ENCODE measurements at regions not wholly inside any gene's neighbourhood (a gene's known extent, or its start where the extent isn't known, plus 50 kb on each side); places are given as distances from the start of the nearest gene placed in this dataset.

DNA sequence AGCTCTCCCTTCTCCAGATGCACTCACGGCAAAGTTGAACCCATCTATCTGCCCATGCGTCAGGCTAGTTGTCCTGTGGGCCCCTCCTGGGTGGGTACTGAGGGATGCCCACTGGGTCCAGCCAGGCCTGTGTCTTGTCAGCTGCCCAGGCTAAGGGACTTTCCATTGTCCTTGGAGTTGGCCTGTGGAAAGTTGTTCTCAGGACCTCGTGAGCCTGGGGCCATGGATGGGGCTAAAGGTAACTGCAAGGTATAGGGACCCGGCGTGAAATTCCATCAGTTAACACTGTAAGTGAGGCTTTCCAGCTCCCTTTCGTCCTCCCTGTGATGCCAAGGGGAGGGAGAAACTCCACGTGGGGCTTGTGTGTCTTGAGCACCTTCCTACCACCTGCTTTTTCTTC, 126.5 kb downstream of the CEBPB start:
- no peak for TF ChIP-seq POLR2AphosphoS5 (IDR thresholded peaks at IDR 0.05)
- TF ChIP-seq, protein P1, sequence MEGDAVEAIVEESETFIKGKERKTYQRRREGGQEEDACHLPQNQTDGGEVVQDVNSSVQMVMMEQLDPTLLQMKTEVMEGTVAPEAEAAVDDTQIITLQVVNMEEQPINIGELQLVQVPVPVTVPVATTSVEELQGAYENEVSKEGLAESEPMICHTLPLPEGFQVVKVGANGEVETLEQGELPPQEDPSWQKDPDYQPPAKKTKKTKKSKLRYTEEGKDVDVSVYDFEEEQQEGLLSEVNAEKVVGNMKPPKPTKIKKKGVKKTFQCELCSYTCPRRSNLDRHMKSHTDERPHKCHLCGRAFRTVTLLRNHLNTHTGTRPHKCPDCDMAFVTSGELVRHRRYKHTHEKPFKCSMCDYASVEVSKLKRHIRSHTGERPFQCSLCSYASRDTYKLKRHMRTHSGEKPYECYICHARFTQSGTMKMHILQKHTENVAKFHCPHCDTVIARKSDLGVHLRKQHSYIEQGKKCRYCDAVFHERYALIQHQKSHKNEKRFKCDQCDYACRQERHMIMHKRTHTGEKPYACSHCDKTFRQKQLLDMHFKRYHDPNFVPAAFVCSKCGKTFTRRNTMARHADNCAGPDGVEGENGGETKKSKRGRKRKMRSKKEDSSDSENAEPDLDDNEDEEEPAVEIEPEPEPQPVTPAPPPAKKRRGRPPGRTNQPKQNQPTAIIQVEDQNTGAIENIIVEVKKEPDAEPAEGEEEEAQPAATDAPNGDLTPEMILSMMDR (IDR thresholded peaks at IDR 0.05), result no peak

All from esophagus muscularis mucosa (tissue), 3 donors.